ENCODE measurements at regions not wholly inside any gene's neighbourhood (a gene's known extent, or its start where the extent isn't known, plus 50 kb on each side); places are given as distances from the start of the nearest gene placed in this dataset.

DNA sequence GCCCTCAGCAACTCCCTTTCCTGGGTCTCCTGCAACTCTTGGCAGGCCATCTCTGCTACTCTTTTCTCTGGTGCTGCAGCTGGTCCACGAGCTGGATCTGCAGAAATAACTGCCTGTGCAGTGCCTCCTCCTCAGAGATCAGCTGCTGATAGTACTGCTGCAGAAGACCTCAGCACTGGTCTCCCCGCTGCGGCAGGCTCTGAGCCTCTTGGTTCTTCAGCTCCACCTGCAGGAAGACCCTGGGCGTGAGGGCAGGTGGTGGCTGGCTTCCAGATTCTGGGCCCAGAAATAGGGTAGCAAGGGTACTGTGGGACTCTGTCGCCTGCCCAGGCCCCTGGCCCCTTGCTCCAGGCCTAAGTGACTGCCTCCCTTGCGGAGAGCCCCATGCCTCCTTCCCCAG is 79.7 kb upstream of the C2CD4B start:
- Mint-ChIP-seq H3K4me1 (ENCODE audit: low read depth, unreplicated experiment) (peaks cover 50% of the 10 kb centered on the region), H3K9me3 (ENCODE audit: low read depth, unreplicated experiment) (no peaks in the 10 kb centered on the region), H3K27ac (ENCODE audit: unreplicated experiment) (no peak overlapping the region), H3K4me3 (ENCODE audit: low read depth, unreplicated experiment) (no peak overlapping the region), H3K36me3 (ENCODE audit: insufficient read depth, unreplicated experiment) (no peaks in the 10 kb centered on the region), H3K27me3 (ENCODE audit: unreplicated experiment) (no peaks in the 10 kb centered on the region)
- CTCF ChIA-PET, result interaction anchor here (0.8 to 1.0 kb wide), 2 partner anchors 9 to 62 kb away, joined by 3 to 6 read pairs; no protein-coding TSS in a partner anchor
- DNase-seq, result peak; percentile 46
- TF ChIP-seq, protein P1, sequence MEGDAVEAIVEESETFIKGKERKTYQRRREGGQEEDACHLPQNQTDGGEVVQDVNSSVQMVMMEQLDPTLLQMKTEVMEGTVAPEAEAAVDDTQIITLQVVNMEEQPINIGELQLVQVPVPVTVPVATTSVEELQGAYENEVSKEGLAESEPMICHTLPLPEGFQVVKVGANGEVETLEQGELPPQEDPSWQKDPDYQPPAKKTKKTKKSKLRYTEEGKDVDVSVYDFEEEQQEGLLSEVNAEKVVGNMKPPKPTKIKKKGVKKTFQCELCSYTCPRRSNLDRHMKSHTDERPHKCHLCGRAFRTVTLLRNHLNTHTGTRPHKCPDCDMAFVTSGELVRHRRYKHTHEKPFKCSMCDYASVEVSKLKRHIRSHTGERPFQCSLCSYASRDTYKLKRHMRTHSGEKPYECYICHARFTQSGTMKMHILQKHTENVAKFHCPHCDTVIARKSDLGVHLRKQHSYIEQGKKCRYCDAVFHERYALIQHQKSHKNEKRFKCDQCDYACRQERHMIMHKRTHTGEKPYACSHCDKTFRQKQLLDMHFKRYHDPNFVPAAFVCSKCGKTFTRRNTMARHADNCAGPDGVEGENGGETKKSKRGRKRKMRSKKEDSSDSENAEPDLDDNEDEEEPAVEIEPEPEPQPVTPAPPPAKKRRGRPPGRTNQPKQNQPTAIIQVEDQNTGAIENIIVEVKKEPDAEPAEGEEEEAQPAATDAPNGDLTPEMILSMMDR (IDR thresholded peaks at IDR 0.05; ENCODE audit: unreplicated experiment), result no peak
- intact Hi-C loops (cut with micrococcal nuclease; ENCODE audit: unreplicated experiment), result loop anchor here (1.0 kb wide), 1 partner anchor 119 kb away; no protein-coding TSS in a partner anchor
- no TSS peak for BruUV-seq (replicated peaks)

DNA sequence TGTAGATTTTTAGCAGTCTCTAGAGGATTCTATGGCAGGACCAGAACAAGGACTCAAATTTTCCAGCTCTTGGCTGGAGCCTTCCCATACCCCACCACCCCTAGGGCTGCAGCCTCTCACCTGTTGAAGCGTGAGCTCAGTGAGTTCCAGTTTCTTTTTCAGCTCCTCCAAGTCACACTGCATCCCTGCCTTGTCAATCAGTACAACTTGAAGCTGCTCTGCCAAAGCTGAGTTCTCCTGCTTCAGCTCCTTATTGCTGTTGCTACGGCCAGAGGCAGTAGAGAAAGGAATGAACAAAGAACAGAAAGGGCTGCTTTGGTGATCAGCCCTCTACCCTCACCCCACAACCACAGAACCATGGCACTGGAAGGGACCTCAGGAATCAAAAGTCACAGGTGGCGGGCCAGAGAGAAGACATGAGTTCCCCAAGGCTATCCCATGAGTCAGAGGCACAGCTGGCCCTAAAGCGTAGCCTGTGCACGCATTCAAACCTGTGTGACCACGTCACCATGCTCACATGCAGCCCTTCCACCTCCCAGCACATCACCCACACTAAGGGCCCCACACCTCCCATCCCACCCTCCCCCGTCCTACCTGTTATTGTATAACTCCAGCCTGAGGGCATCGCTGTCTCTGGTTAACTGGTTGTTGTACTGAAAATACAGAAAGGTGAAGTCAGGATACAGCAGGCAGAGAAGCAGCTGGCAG is 83.3 kb upstream of the C2CD4B start:
- CTCF ChIA-PET, result interaction anchor here (0.7 to 1.6 kb wide), 7 partner anchors 39 to 125 kb away, joined by 3 to 12 read pairs (median 3); partner anchors contain the start of gene C2CD4B
- TF ChIP-seq, protein P1 (IDR thresholded peaks at IDR 0.05; ENCODE audit: unreplicated experiment), result no peak
- TSS peak; percentile 64 for BruUV-seq (replicated peaks)
- intact Hi-C loops (cut with micrococcal nuclease; ENCODE audit: unreplicated experiment), result loop anchor here (2.0 kb wide), 1 partner anchor 38 kb away; no protein-coding TSS in a partner anchor
- Mint-ChIP-seq H3K27ac (ENCODE audit: unreplicated experiment) (peak overlapping the region; percentile 69), H3K9me3 (ENCODE audit: low read depth, unreplicated experiment) (no peaks in the 10 kb centered on the region), H3K36me3 (ENCODE audit: insufficient read depth, unreplicated experiment) (no peaks in the 10 kb centered on the region), H3K4me1 (ENCODE audit: low read depth, unreplicated experiment) (peaks cover 42% of the 10 kb centered on the region), H3K27me3 (ENCODE audit: unreplicated experiment) (no peaks in the 10 kb centered on the region), H3K4me3 (ENCODE audit: low read depth, unreplicated experiment) (peak overlapping the region; percentile 23)
- DNase-seq, result peak; percentile 71

DNA sequence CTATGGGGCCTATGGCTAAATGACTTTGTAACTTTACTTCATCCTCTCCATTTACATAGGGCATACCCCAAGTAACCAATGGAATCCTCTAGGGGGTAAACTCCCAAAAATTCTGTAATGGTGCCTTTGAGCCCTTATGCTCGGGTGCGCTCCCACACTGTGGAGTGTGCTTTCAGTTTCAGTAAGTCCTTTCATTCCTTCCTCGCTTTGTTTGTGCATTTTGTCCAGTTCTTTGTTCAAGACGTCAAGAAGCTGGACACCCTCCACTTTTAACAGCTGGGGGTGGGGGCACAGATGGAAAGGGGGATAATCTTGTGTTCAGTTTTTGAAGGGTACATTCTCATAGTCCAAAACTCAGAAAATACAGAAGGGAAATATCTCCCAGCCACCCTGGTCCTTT is 84.4 kb upstream of the C2CD4B start:
- peak overlapping the region; percentile 22 for H3K27ac Mint-ChIP-seq (ENCODE audit: unreplicated experiment)
- H3K36me3 Mint-ChIP-seq (ENCODE audit: insufficient read depth, unreplicated experiment), result no peaks in the 10 kb centered on the region
- H3K27me3 Mint-ChIP-seq (ENCODE audit: unreplicated experiment), result no peaks in the 10 kb centered on the region
- no peak for DNase-seq
- CTCF ChIA-PET, result interaction anchor here (1.6 kb wide), 1 partner anchor 57 kb away, joined by 12 read pairs; no protein-coding TSS in a partner anchor
- H3K4me1 Mint-ChIP-seq (ENCODE audit: low read depth, unreplicated experiment), result peaks cover 46% of the 10 kb centered on the region
- no peaks in the 10 kb centered on the region for H3K9me3 Mint-ChIP-seq (ENCODE audit: low read depth, unreplicated experiment)
- BruUV-seq (replicated peaks), result no TSS peak
- intact Hi-C loops (cut with micrococcal nuclease; ENCODE audit: unreplicated experiment), result loop anchor here (2.0 kb wide), 1 partner anchor 39 kb away; no protein-coding TSS in a partner anchor
- H3K4me3 Mint-ChIP-seq (ENCODE audit: low read depth, unreplicated experiment), result no peak overlapping the region
- TF ChIP-seq, protein P1 (IDR thresholded peaks at IDR 0.05; ENCODE audit: unreplicated experiment), result no peak

DNA sequence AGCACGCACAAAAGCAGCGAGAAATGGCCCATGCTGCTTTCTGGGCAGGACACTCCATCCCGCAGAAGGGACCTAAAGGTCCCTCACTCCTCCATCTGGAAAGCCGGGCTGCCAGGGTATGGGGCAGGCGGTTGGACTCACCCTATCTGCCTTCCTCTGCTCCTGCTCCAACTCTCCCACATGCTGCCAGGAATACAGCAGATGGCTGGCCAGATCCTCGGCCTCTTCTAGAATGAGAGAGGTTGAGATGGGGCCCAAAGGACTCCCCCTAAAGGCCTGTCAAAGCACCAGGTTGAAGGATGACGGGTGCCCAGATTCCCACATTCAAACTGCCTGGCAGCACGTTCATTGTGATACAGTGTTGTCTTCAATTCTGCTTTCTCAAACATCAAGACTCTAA is 85.1 kb upstream of the C2CD4B start:
- Mint-ChIP-seq H3K9me3 (ENCODE audit: low read depth, unreplicated experiment) (no peaks in the 10 kb centered on the region), H3K27ac (ENCODE audit: unreplicated experiment) (peak overlapping the region; percentile 22), H3K4me3 (ENCODE audit: low read depth, unreplicated experiment) (no peak overlapping the region), H3K36me3 (ENCODE audit: insufficient read depth, unreplicated experiment) (no peaks in the 10 kb centered on the region), H3K27me3 (ENCODE audit: unreplicated experiment) (no peaks in the 10 kb centered on the region), H3K4me1 (ENCODE audit: low read depth, unreplicated experiment) (peaks cover 48% of the 10 kb centered on the region)
- intact Hi-C loops (cut with micrococcal nuclease; ENCODE audit: unreplicated experiment), result loop anchor here (5.0 kb wide), 1 partner anchor 178 kb away; no protein-coding TSS in a partner anchor
- no TSS peak for BruUV-seq (replicated peaks)
- no peak for DNase-seq
- CTCF ChIA-PET, result no interaction called here
- TF ChIP-seq, protein P1 (IDR thresholded peaks at IDR 0.05; ENCODE audit: unreplicated experiment), result no peak

Measured in Calu3 (cell line).